Astrocyte (in vitro differentiated cells and primary cell): ENCODE measurements at regions not wholly inside any gene's neighbourhood (a gene's known extent, or its start where the extent isn't known, plus 50 kb on each side); places are given as distances from the start of the nearest gene placed in this dataset.

Experiments
- DNase-seq: peaks from one replicate; pipeline ENCODE4 v3.0.0-alpha.2; 2010; ENCODE audit warnings: low read depth
- FAIRE-seq: peaks from 2 replicates; lab custom pipeline; 2011; peaks lifted over from hg19 to GRCh38; lab: Jason Lieb, UNC
- H2AFZ ChIP-seq: 2 replicates; pipeline ENCODE4 v1.6.0; 2012; ENCODE audit warnings: low read depth, low read length, inconsistent platforms
- H3K27ac ChIP-seq: 2 replicates; pipeline ENCODE4 v1.5.1; 2011; ENCODE audit warnings: low read depth, low read length, inconsistent platforms
- H3K27me3 ChIP-seq: 2 replicates; pipeline ENCODE4 v1.6.0; 2011; ENCODE audit warnings: low read length, inconsistent platforms; ENCODE audit not compliant: insufficient read depth
- H3K36me3 ChIP-seq: 2 replicates; pipeline ENCODE4 v1.5.1; 2011; ENCODE audit warnings: low read length, inconsistent platforms; ENCODE audit not compliant: insufficient read depth
- H3K4me1 ChIP-seq: 2 replicates; pipeline ENCODE4 v1.5.1; 2011; ENCODE audit warnings: low read length, inconsistent platforms; ENCODE audit not compliant: insufficient read depth
- H3K4me2 ChIP-seq: 2 replicates; pipeline ENCODE4 v1.6.0; 2012; ENCODE audit warnings: low read length, inconsistent platforms
- H3K4me3 ChIP-seq: 2 replicates; pipeline ENCODE4 v1.5.1; 2011; ENCODE audit warnings: low read depth, mild to moderate bottlenecking, low read length, inconsistent platforms; ENCODE audit not compliant: insufficient read depth
- H3K79me2 ChIP-seq: 2 replicates; pipeline ENCODE4 v1.6.0; 2012; ENCODE audit warnings: mild to moderate bottlenecking, low read length, inconsistent platforms; ENCODE audit not compliant: insufficient read depth
- H3K9ac ChIP-seq: 2 replicates; pipeline ENCODE4 v1.6.0; 2012; ENCODE audit warnings: mild to moderate bottlenecking, low read length, inconsistent platforms
- H3K9me3 ChIP-seq: 2 replicates; pipeline ENCODE4 v1.5.1; 2012; ENCODE audit warnings: low read depth, mild to moderate bottlenecking, low read length, inconsistent platforms; ENCODE audit not compliant: insufficient read depth
- H4K20me1 ChIP-seq: 2 replicates; pipeline ENCODE4 v1.6.0; 2012; ENCODE audit warnings: low read length, inconsistent platforms; ENCODE audit not compliant: insufficient read depth
- H3K27ac Mint-ChIP-seq: one replicate; pipeline ENCODE4 v1.8.0; 2021; ENCODE audit warnings: mild to moderate bottlenecking, mixed read lengths; ENCODE audit not compliant: unreplicated experiment
- H3K27me3 Mint-ChIP-seq: one replicate; pipeline ENCODE4 v1.8.0; 2021; ENCODE audit warnings: low read depth, mixed read lengths; ENCODE audit not compliant: unreplicated experiment
- H3K36me3 Mint-ChIP-seq: one replicate; pipeline ENCODE4 v1.8.0; 2021; ENCODE audit warnings: low read depth, mixed read lengths; ENCODE audit not compliant: unreplicated experiment
- H3K4me1 Mint-ChIP-seq: one replicate; pipeline ENCODE4 v1.8.0; 2021; ENCODE audit warnings: low read depth, mixed read lengths; ENCODE audit not compliant: unreplicated experiment
- H3K4me3 Mint-ChIP-seq: one replicate; pipeline ENCODE4 v1.8.0; 2021; ENCODE audit warnings: mild to moderate bottlenecking, moderate library complexity, mixed read lengths; ENCODE audit not compliant: unreplicated experiment
- H3K9me3 Mint-ChIP-seq: one replicate; pipeline ENCODE4 v1.8.0; 2021; ENCODE audit warnings: mild to moderate bottlenecking, mixed read lengths; ENCODE audit not compliant: unreplicated experiment
- CTCF ChIP-seq: IDR thresholded peaks from 2 replicates; pipeline ENCODE4 v1.5.1; 2011; ENCODE audit warnings: low read depth, mild to moderate bottlenecking, inconsistent platforms, low read length, moderate library complexity; ENCODE audit not compliant: insufficient read depth
- EZH2 ChIP-seq: IDR thresholded peaks from 2 replicates; pipeline ENCODE4 v1.6.1; 2012; ENCODE audit warnings: mild to moderate bottlenecking, low read length, inconsistent platforms; ENCODE audit not compliant: insufficient read depth

- H3K27me3 Mint-ChIP-seq: no peaks in the 10 kb centered on the region
- no peak for FAIRE-seq
- no peak overlapping the region for H3K27ac Mint-ChIP-seq
- Histone ChIP-seq H3K4me1 (no peaks in the 10 kb centered on the region), H3K9me3 (no peaks in the 10 kb centered on the region), H3K4me3 (no peak overlapping the region), H3K27ac (no peak overlapping the region), H3K4me2 (no peak overlapping the region), H3K27me3 (no peaks in the 10 kb centered on the region), H2AFZ (no peak overlapping the region), H4K20me1 (no peaks in the 10 kb centered on the region), H3K36me3 (no peaks in the 10 kb centered on the region), H3K79me2 (no peaks in the 10 kb centered on the region), H3K9ac (no peak overlapping the region)
- no peak for TF ChIP-seq EZH2
- TF ChIP-seq CTCF: no peak
- H3K4me3 Mint-ChIP-seq: no peak overlapping the region
- no peaks in the 10 kb centered on the region for H3K36me3 Mint-ChIP-seq
- DNase-seq: no peak
- H3K9me3 Mint-ChIP-seq: peaks cover 3% of the 10 kb centered on the region
- H3K4me1 Mint-ChIP-seq: peaks cover 10% of the 10 kb centered on the region
Measured at GRCh38 chr10:108443636-108444035, 1279.1 kb upstream of the SORCS1 start.

- no peaks in the 10 kb centered on the region for H3K9me3 ChIP-seq
- peaks cover 4% of the 10 kb centered on the region for H3K4me1 Mint-ChIP-seq
- no peaks in the 10 kb centered on the region for H3K79me2 ChIP-seq
- no peaks in the 10 kb centered on the region for H3K36me3 ChIP-seq
- H3K27me3 Mint-ChIP-seq: no peaks in the 10 kb centered on the region
- peaks cover 3% of the 10 kb centered on the region for H3K9me3 Mint-ChIP-seq
- no peak overlapping the region for H3K9ac ChIP-seq
- no peaks in the 10 kb centered on the region for H3K36me3 Mint-ChIP-seq
- no peak for DNase-seq
- H3K4me3 Mint-ChIP-seq: no peak overlapping the region
- H3K27me3 ChIP-seq: no peaks in the 10 kb centered on the region
- no peaks in the 10 kb centered on the region for H4K20me1 ChIP-seq
- H2AFZ ChIP-seq: no peak overlapping the region
- no peaks in the 10 kb centered on the region for H3K4me1 ChIP-seq
- TF ChIP-seq EZH2: no peak
- no peak for TF ChIP-seq CTCF
- no peak overlapping the region for H3K27ac ChIP-seq
- no peak overlapping the region for H3K4me2 ChIP-seq
- no peak overlapping the region for H3K4me3 ChIP-seq
- FAIRE-seq: no peak
- no peak overlapping the region for H3K27ac Mint-ChIP-seq
Measured at GRCh38 chr10:108439397-108439796, 1274.9 kb upstream of the SORCS1 start.

- no peak overlapping the region for H3K4me3 ChIP-seq
- no peak overlapping the region for H3K27ac Mint-ChIP-seq
- no peaks in the 10 kb centered on the region for H3K4me1 ChIP-seq
- H3K9me3 Mint-ChIP-seq: peaks cover 4% of the 10 kb centered on the region
- H3K36me3 Mint-ChIP-seq: peaks cover 2% of the 10 kb centered on the region
- no peak overlapping the region for H3K9ac ChIP-seq
- H3K36me3 ChIP-seq: no peaks in the 10 kb centered on the region
- H3K27me3 ChIP-seq: no peaks in the 10 kb centered on the region
- no peak for FAIRE-seq
- H3K79me2 ChIP-seq: no peaks in the 10 kb centered on the region
- H3K4me1 Mint-ChIP-seq: peaks cover 4% of the 10 kb centered on the region
- H3K4me3 Mint-ChIP-seq: no peak overlapping the region
- no peaks in the 10 kb centered on the region for H3K9me3 ChIP-seq
- H3K27ac ChIP-seq: no peak overlapping the region
- H3K27me3 Mint-ChIP-seq: no peaks in the 10 kb centered on the region
- H2AFZ ChIP-seq: no peak overlapping the region
- no peak for DNase-seq
- H3K4me2 ChIP-seq: no peak overlapping the region
- TF ChIP-seq CTCF (no peak), EZH2 (no peak)
- no peaks in the 10 kb centered on the region for H4K20me1 ChIP-seq
Measured at GRCh38 chr10:108436096-108436495, 1271.6 kb upstream of the SORCS1 start.
